ENCODE measurements at regions not wholly inside any gene's neighbourhood (a gene's known extent, or its start where the extent isn't known, plus 50 kb on each side); places are given as distances from the start of the nearest gene placed in this dataset.

- Histone ChIP-seq H3K27me3 (ENCODE audit: insufficient read depth, low read length, poor library complexity, severe bottlenecking) (no peaks in the 10 kb centered on the region), H3K79me2 (ENCODE audit: insufficient read depth, low read length) (no peaks in the 10 kb centered on the region), H3K9me2 (replicated peaks; ENCODE audit: low read depth, low read length) (no peaks in the 10 kb centered on the region), H3K9ac (ENCODE audit: low read depth, low read length, poor library complexity, severe bottlenecking) (no peak overlapping the region), H3K4me2 (ENCODE audit: low read depth, low read length, poor library complexity, severe bottlenecking) (no peak overlapping the region), H2AFZ (ENCODE audit: low read length) (no peak overlapping the region), H4K20me1 (ENCODE audit: insufficient read depth, low read length, poor library complexity, severe bottlenecking) (no peaks in the 10 kb centered on the region), H3K4me3 (ENCODE audit: low read length, poor library complexity, severe bottlenecking) (no peak overlapping the region), H3K4me1 (ENCODE audit: insufficient read depth, low read length, poor library complexity, severe bottlenecking) (no peaks in the 10 kb centered on the region), H3K36me3 (ENCODE audit: insufficient read depth, low read length) (no peaks in the 10 kb centered on the region), H3F3A (ENCODE audit: low read depth) (no peaks in the 10 kb centered on the region), H3K9me3 (ENCODE audit: insufficient read depth, low read depth, low read length) (no peaks in the 10 kb centered on the region)
- TF ChIP-seq EZH2phosphoT487 (IDR thresholded peaks at IDR 0.05; ENCODE audit: borderline replicate concordance) (no peak), CTCF (conservative IDR thresholded peaks at IDR 0.05; ENCODE audit: low read length) (no peak)
These were observed 907.8 kb downstream of the STPG2 start for GRCh38 chr4:97235521-97235920.

GRCh38 chr4:97238956-97239666, 904.2 kb downstream of the STPG2 start:
- H2AFZ ChIP-seq (ENCODE audit: low read length): no peak overlapping the region

GRCh38 chr4:97239667-97239997, 903.6 kb downstream of the STPG2 start:
- Histone ChIP-seq H3K36me3 (ENCODE audit: insufficient read depth, low read length) (no peaks in the 10 kb centered on the region), H4K20me1 (ENCODE audit: insufficient read depth, low read length, poor library complexity, severe bottlenecking) (no peaks in the 10 kb centered on the region), H3K4me2 (ENCODE audit: low read depth, low read length, poor library complexity, severe bottlenecking) (no peak overlapping the region), H3K9me3 (ENCODE audit: insufficient read depth, low read depth, low read length) (no peaks in the 10 kb centered on the region), H3K9me2 (replicated peaks; ENCODE audit: low read depth, low read length) (no peaks in the 10 kb centered on the region), H3K4me3 (ENCODE audit: low read length, poor library complexity, severe bottlenecking) (no peak overlapping the region), H2AFZ (ENCODE audit: low read length) (no peak overlapping the region), H3F3A (ENCODE audit: low read depth) (no peaks in the 10 kb centered on the region), H3K27me3 (ENCODE audit: insufficient read depth, low read length, poor library complexity, severe bottlenecking) (no peaks in the 10 kb centered on the region), H3K9ac (ENCODE audit: low read depth, low read length, poor library complexity, severe bottlenecking) (no peak overlapping the region), H3K4me1 (ENCODE audit: insufficient read depth, low read length, poor library complexity, severe bottlenecking) (no peaks in the 10 kb centered on the region), H3K79me2 (ENCODE audit: insufficient read depth, low read length) (no peaks in the 10 kb centered on the region)
- TF ChIP-seq CTCF (conservative IDR thresholded peaks at IDR 0.05; ENCODE audit: low read length) (no peak), EZH2phosphoT487 (IDR thresholded peaks at IDR 0.05; ENCODE audit: borderline replicate concordance) (no peak)

More at GRCh38 chr4:97238956-97239666, 904.2 kb downstream of the STPG2 start:
- Histone ChIP-seq H4K20me1 (ENCODE audit: insufficient read depth, low read length, poor library complexity, severe bottlenecking) (no peaks in the 10 kb centered on the region), H3K9ac (ENCODE audit: low read depth, low read length, poor library complexity, severe bottlenecking) (no peak overlapping the region), H3K36me3 (ENCODE audit: insufficient read depth, low read length) (no peaks in the 10 kb centered on the region), H3F3A (ENCODE audit: low read depth) (no peaks in the 10 kb centered on the region), H3K79me2 (ENCODE audit: insufficient read depth, low read length) (no peaks in the 10 kb centered on the region), H3K4me2 (ENCODE audit: low read depth, low read length, poor library complexity, severe bottlenecking) (no peak overlapping the region), H3K4me3 (ENCODE audit: low read length, poor library complexity, severe bottlenecking) (no peak overlapping the region), H3K9me3 (ENCODE audit: insufficient read depth, low read depth, low read length) (no peaks in the 10 kb centered on the region), H3K4me1 (ENCODE audit: insufficient read depth, low read length, poor library complexity, severe bottlenecking) (no peaks in the 10 kb centered on the region), H3K9me2 (replicated peaks; ENCODE audit: low read depth, low read length) (no peaks in the 10 kb centered on the region), H3K27me3 (ENCODE audit: insufficient read depth, low read length, poor library complexity, severe bottlenecking) (no peaks in the 10 kb centered on the region)
- TF ChIP-seq CTCF (conservative IDR thresholded peaks at IDR 0.05; ENCODE audit: low read length) (no peak), EZH2phosphoT487 (IDR thresholded peaks at IDR 0.05; ENCODE audit: borderline replicate concordance) (no peak)
